Testis (tissue), 2 donors: ENCODE measurements at regions not wholly inside any gene's neighbourhood (a gene's known extent, or its start where the extent isn't known, plus 50 kb on each side); places are given as distances from the start of the nearest gene placed in this dataset.

Experiments used
- CTCF ChIP-seq, 3 experiments: fragments of 450-650 bp in 2 of 3; fragments of 200-600 bp in 1 of 3; sonication (generic) in 1 of 3; IDR thresholded peaks; one replicate each; pipeline ENCODE4 v1.5.1; 2016 to 2019; ENCODE audit warnings: antibody characterized with exemption in 3 of 3, mild to moderate bottlenecking in 2 of 3, moderate library complexity in 1 of 3
- POLR2A ChIP-seq: fragments of 450-650 bp; IDR thresholded peaks from one replicate; pipeline ENCODE4 v1.6.1; 2017; ENCODE audit warnings: antibody characterized with exemption, mild to moderate bottlenecking, moderate library complexity

GRCh38 chrX:65602221-65602560 lies 65.3 kb upstream of the MSN start:
- TF ChIP-seq CTCF (IDR thresholded peaks at IDR 0.05) (no peak), POLR2A (no peak)
